Nephron progenitor cell (in vitro differentiated cells): ENCODE measurements at regions not wholly inside any gene's neighbourhood (a gene's known extent, or its start where the extent isn't known, plus 50 kb on each side); places are given as distances from the start of the nearest gene placed in this dataset.
"Not testable (repeated sequence)": the region's sequence is repeated elsewhere in the genome, so short reads cannot be mapped to it uniquely, and the experiment has no call there.

Experiments
- DNase-seq: peaks from one replicate; pipeline ENCODE4 v3.0.0; 2021
- H3K27ac Mint-ChIP-seq: 2 replicates; pipeline ENCODE4 v1.8.0; 2021; ENCODE audit warnings: mild to moderate bottlenecking, moderate library complexity, mixed read lengths
- H3K27me3 Mint-ChIP-seq: 2 replicates; pipeline ENCODE4 v1.8.0; 2021; ENCODE audit warnings: mild to moderate bottlenecking, low read depth, mixed read lengths; ENCODE audit not compliant: poor library complexity
- H3K36me3 Mint-ChIP-seq: 2 replicates; pipeline ENCODE4 v1.8.0; 2021; ENCODE audit warnings: low read depth, mixed read lengths
- H3K4me1 Mint-ChIP-seq: 2 replicates; pipeline ENCODE4 v1.8.0; 2021; ENCODE audit warnings: mixed read lengths
- H3K4me3 Mint-ChIP-seq: 2 replicates; pipeline ENCODE4 v1.8.0; 2021; ENCODE audit warnings: mild to moderate bottlenecking, moderate library complexity, mixed read lengths
- H3K9me3 Mint-ChIP-seq: 2 replicates; pipeline ENCODE4 v1.8.0; 2021; ENCODE audit warnings: mild to moderate bottlenecking, moderate library complexity, mixed read lengths
- TF ChIP-seq, protein P1 (sequence below): fragments of 200-600 bp; sonication (generic); IDR thresholded peaks from 2 replicates; pipeline ENCODE4 v1.5.0; 2021; ENCODE audit warnings: antibody characterized with exemption

DNA sequence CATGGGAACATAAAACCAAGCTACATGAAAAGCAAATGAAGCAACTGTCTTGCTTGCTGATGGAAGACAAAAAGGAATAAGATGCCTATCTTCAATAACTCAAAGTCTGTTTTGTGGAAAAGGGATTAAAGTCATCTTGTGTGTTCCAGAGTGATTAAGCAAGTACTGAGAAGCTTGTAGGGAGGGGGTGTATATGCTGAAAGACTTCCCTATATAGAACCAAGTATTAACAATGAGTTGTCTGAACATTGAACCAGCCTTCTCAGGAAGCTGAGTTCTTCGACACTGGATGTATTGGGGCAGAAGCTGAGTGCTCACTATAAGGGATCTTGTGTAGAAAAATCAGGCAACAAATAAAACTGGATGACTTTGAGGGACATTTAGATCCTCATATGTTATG lies 451.8 kb downstream of the CD83 start:
- Mint-ChIP-seq H3K27ac (no peak overlapping the region), H3K4me1 (peaks cover 4% of the 10 kb centered on the region), H3K9me3 (peaks cover 6% of the 10 kb centered on the region), H3K4me3 (no peak overlapping the region), H3K27me3 (peaks cover 10% of the 10 kb centered on the region), H3K36me3 (no peaks in the 10 kb centered on the region)
- no peak for DNase-seq
- TF ChIP-seq, protein P1, sequence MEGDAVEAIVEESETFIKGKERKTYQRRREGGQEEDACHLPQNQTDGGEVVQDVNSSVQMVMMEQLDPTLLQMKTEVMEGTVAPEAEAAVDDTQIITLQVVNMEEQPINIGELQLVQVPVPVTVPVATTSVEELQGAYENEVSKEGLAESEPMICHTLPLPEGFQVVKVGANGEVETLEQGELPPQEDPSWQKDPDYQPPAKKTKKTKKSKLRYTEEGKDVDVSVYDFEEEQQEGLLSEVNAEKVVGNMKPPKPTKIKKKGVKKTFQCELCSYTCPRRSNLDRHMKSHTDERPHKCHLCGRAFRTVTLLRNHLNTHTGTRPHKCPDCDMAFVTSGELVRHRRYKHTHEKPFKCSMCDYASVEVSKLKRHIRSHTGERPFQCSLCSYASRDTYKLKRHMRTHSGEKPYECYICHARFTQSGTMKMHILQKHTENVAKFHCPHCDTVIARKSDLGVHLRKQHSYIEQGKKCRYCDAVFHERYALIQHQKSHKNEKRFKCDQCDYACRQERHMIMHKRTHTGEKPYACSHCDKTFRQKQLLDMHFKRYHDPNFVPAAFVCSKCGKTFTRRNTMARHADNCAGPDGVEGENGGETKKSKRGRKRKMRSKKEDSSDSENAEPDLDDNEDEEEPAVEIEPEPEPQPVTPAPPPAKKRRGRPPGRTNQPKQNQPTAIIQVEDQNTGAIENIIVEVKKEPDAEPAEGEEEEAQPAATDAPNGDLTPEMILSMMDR: no peak

DNA sequence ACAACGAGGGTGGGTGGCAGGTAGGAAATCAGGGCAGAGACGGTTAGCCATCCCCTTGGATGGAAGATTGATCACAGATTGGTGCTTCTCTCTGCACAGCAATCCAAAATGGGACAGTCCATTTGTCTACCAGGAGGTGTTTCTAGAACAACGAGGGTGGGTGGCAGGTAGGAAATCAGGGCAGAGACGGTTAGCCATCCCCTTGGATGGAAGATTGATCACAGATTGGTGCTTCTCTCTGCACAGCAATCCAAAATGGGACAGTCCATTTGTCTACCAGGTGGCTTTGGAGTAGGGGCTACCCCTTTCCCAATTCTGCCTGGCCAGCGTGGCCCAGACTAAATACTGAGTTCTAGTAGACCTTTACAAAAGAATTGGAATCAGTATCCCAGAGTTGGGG lies 452.3 kb downstream of the CD83 start:
- not testable (repeated sequence) for H3K27ac Mint-ChIP-seq, H3K4me1 Mint-ChIP-seq, DNase-seq, H3K27me3 Mint-ChIP-seq, H3K36me3 Mint-ChIP-seq, H3K9me3 Mint-ChIP-seq, H3K4me3 Mint-ChIP-seq

DNA sequence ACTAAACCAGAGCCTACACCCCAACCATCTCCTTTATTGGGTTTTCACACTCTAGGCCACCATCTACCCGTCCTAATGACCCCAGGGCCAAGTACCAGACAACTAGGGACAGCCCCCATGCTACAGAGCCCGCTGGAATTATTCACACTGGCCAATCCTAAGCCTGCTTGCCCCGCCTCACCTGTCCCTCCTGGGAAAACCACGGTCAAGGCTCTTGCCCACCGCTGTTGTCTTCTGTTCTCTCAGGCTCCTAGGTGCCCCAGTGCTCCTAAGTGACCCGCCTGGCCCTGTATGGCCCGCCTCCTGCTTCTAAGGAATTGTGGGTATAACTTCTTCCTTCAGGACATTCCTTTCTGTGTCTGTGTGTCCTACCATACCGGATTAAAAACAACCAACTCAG lies 453.4 kb downstream of the CD83 start:
- TF ChIP-seq, protein P1: no peak
- Mint-ChIP-seq H3K4me3 (no peak overlapping the region), H3K4me1 (peaks cover 6% of the 10 kb centered on the region)

DNA sequence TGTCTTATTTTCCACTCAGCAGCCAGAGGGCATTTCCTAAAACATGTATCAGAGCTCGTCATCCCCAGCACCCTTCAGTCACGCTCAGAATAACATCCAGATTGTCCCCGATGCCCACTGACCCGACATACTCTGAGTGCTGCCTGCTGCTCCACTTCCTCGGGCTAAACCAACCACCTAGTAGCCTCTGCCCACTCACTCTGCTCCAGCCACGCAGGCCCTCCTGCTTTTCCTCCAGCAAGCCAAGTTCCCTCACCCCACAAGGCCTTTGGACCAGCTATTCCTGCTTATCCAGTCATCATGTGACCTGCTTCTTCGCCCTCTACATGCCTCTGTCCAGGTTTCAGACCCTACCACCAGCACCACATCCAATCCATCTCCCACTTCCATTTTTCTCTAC lies 454.2 kb downstream of the CD83 start:
- TF ChIP-seq, protein P1: no peak
- H3K36me3 Mint-ChIP-seq: no peaks in the 10 kb centered on the region
- DNase-seq: no peak
- H3K9me3 Mint-ChIP-seq: no peaks in the 10 kb centered on the region
- H3K27me3 Mint-ChIP-seq: peaks cover 10% of the 10 kb centered on the region
- H3K4me3 Mint-ChIP-seq: no peak overlapping the region
- H3K4me1 Mint-ChIP-seq: peaks cover 6% of the 10 kb centered on the region
- no peak overlapping the region for H3K27ac Mint-ChIP-seq

More for the DNA sequence above, 453.4 kb downstream of the CD83 start:
- Mint-ChIP-seq H3K27ac (no peak overlapping the region), H3K9me3 (no peaks in the 10 kb centered on the region), H3K36me3 (no peaks in the 10 kb centered on the region), H3K27me3 (peaks cover 10% of the 10 kb centered on the region)
- DNase-seq: no peak

DNA sequence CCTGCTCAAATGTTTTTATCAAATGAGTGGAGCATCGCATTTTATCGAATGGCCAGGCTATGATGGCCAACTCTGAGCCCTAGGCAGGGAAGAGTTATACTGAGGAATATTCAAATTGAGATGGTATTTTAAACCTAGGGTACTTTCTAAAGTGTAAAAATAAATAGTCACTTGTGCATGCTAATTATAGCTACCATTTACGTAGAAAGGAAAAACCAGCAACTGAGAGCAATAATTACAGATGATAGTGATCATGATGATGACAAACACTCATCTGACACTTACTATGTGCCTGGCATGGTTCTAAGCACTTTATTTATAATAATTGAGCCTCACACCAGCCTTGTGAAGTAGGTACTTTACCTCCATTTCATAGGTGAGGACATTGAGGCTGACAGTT lies 455.7 kb downstream of the CD83 start:
- no peak for DNase-seq
- Mint-ChIP-seq H3K27ac (no peak overlapping the region), H3K36me3 (no peaks in the 10 kb centered on the region), H3K9me3 (no peaks in the 10 kb centered on the region), H3K4me3 (no peak overlapping the region), H3K27me3 (peaks cover 10% of the 10 kb centered on the region), H3K4me1 (peaks cover 6% of the 10 kb centered on the region)
- TF ChIP-seq, protein P1: no peak

DNA sequence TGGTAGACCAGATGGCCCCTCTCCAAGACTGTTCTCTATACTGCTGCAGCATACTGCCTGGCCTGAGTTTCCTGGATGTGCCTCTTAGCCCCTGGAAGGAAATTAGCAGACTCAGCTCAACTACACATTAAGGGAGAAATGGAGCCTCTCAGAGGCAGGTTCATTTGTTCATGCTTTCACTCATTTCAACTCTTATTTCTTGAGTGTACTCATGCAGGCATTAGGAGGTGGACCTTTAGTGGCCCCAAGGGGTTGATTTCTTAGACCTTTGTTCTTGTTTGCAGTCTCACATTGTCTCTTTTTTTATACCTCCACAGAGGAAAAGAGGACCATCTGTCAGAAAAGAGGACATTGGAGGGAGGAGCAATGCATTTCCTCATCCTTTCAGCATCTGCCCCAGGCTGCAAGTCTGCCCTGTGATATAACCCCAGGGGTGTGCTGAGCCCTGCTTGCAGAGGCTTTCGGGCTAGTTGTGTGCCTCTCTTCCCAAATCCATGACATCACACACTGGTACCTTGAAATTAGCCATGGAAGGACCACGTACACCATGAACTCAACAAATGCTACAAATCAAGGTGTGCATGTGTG lies 456.2 kb downstream of the CD83 start:
- H3K9me3 Mint-ChIP-seq: no peaks in the 10 kb centered on the region
- no peaks in the 10 kb centered on the region for H3K36me3 Mint-ChIP-seq
- TF ChIP-seq, protein P1: no peak
- peaks cover 10% of the 10 kb centered on the region for H3K27me3 Mint-ChIP-seq
- peaks cover 8% of the 10 kb centered on the region for H3K4me1 Mint-ChIP-seq
- H3K27ac Mint-ChIP-seq: no peak overlapping the region
- DNase-seq: no peak
- no peak overlapping the region for H3K4me3 Mint-ChIP-seq
